Smooth muscle cell (in vitro differentiated cells): ENCODE measurements at regions not wholly inside any gene's neighbourhood (a gene's known extent, or its start where the extent isn't known, plus 50 kb on each side); places are given as distances from the start of the nearest gene placed in this dataset.
A peak's percentile ranks its signal among the peaks of the same experiment; 100 is the strongest.
"Not testable (repeated sequence)": the region's sequence is repeated elsewhere in the genome, so short reads cannot be mapped to it uniquely, and the experiment has no call there.

ENCODE experiments used
- DNase-seq: peaks from one replicate; lab custom pipeline; 2025; ENCODE audit not compliant: unreplicated experiment; lab: John Stamatoyannopoulos, UW
- H2AFZ ChIP-seq: fragments of 200-600 bp; sonication (generic); 2 replicates; pipeline ENCODE4 v1.6.0; 2016; ENCODE audit warnings: antibody characterized with exemption, low read depth, mild to moderate bottlenecking
- H3F3A ChIP-seq: fragments of 200-600 bp; sonication (generic); 2 replicates; pipeline ENCODE4 v1.6.0; 2017; ENCODE audit warnings: antibody characterized with exemption, low read depth
- H3K27ac ChIP-seq: fragments of 200-600 bp; sonication (generic); 2 replicates; pipeline ENCODE4 v1.5.1; 2016; ENCODE audit warnings: low read depth, mild to moderate bottlenecking
- H3K27me3 ChIP-seq: fragments of 200-600 bp; sonication (generic); 2 replicates; pipeline ENCODE4 v1.6.1; 2016; ENCODE audit warnings: low read depth, mild to moderate bottlenecking
- H3K36me3 ChIP-seq: fragments of 200-600 bp; sonication (generic); 2 replicates; pipeline ENCODE4 v1.5.1; 2016; ENCODE audit warnings: low read depth
- H3K4me1 ChIP-seq: fragments of 200-600 bp; sonication (generic); 2 replicates; pipeline ENCODE4 v1.5.1; 2016; ENCODE audit warnings: low read depth
- H3K4me2 ChIP-seq: fragments of 200-600 bp; sonication (generic); 2 replicates; pipeline ENCODE4 v1.6.0; 2016; ENCODE audit warnings: mild to moderate bottlenecking
- H3K4me3 ChIP-seq: fragments of 200-600 bp; sonication (generic); 2 replicates; pipeline ENCODE4 v1.5.1; 2016; ENCODE audit warnings: mild to moderate bottlenecking
- H3K79me2 ChIP-seq: fragments of 200-600 bp; sonication (generic); 2 replicates; pipeline ENCODE4 v1.6.0; 2016; ENCODE audit warnings: low read depth, mild to moderate bottlenecking
- H3K9ac ChIP-seq: fragments of 200-600 bp; sonication (generic); 2 replicates; pipeline ENCODE4 v1.6.0; 2016; ENCODE audit warnings: low read depth
- H3K9me3 ChIP-seq: fragments of 200-600 bp; sonication (generic); replicated peaks from 2 replicates; pipeline ENCODE4 v1.5.1; 2016; ENCODE audit warnings: low read depth
- H4K20me1 ChIP-seq: fragments of 200-600 bp; sonication (generic); 2 replicates; pipeline ENCODE4 v1.6.0; 2016; ENCODE audit warnings: low read depth
- CTCF ChIP-seq: fragments of 200-600 bp; sonication (generic); IDR thresholded peaks from 2 replicates; pipeline ENCODE4 v1.5.1; 2017; ENCODE audit warnings: borderline replicate concordance, mild to moderate bottlenecking, antibody characterized with exemption; ENCODE audit not compliant: insufficient read depth, poor library complexity, severe bottlenecking
- WGBS: methylation state at CpG from one replicate; pipeline ENCODE4 v1.1.7; 2016; ENCODE audit warnings: low lambda C conversion rate; 5-methylcytosine and 5-hydroxymethylcytosine counted together

GRCh38 chr12:39699079-39699478, 79.5 kb upstream of the ABCD2 start:
- H2AFZ ChIP-seq, DNase-seq, H3K4me1 ChIP-seq, H3K9ac ChIP-seq, H3K4me3 ChIP-seq, H3K4me2 ChIP-seq, H3K36me3 ChIP-seq, H3K79me2 ChIP-seq, H3K27me3 ChIP-seq, H3F3A ChIP-seq, H3K27ac ChIP-seq, H4K20me1 ChIP-seq, H3K9me3 ChIP-seq: not testable (repeated sequence)
- 92% methylated on average over 17 of the region's 17 CpGs for WGBS

GRCh38 chr12:39697108-39697507, 77.5 kb upstream of the ABCD2 start:
- Histone ChIP-seq H3K36me3 (no peaks in the 10 kb centered on the region), H3K9me3 (no peaks in the 10 kb centered on the region), H3K4me3 (no peak overlapping the region), H3K4me1 (no peaks in the 10 kb centered on the region), H3F3A (no peaks in the 10 kb centered on the region), H3K27me3 (no peaks in the 10 kb centered on the region), H3K79me2 (no peaks in the 10 kb centered on the region), H3K9ac (no peak overlapping the region), H3K27ac (no peak overlapping the region), H3K4me2 (no peak overlapping the region), H4K20me1 (no peaks in the 10 kb centered on the region), H2AFZ (no peak overlapping the region)
- WGBS: 86% methylated on average over 4 of the region's 4 CpGs
- no peak for TF ChIP-seq CTCF
- no peak for DNase-seq

- no peaks in the 10 kb centered on the region for H3F3A ChIP-seq
- no peaks in the 10 kb centered on the region for H3K9me3 ChIP-seq
- H3K4me2 ChIP-seq: no peak overlapping the region
- no peaks in the 10 kb centered on the region for H3K4me1 ChIP-seq
- H3K27ac ChIP-seq: no peak overlapping the region
- no peaks in the 10 kb centered on the region for H3K27me3 ChIP-seq
- H3K9ac ChIP-seq: no peak overlapping the region
- H3K36me3 ChIP-seq: no peaks in the 10 kb centered on the region
- H3K4me3 ChIP-seq: no peak overlapping the region
- no peaks in the 10 kb centered on the region for H4K20me1 ChIP-seq
- WGBS: 56% methylated on average over 1 of the region's 1 CpG
- DNase-seq: no peak
- no peaks in the 10 kb centered on the region for H3K79me2 ChIP-seq
- no peak overlapping the region for H2AFZ ChIP-seq
- TF ChIP-seq CTCF: peak; percentile 52
Observed at GRCh38 chr12:39692258-39692853, 72.8 kb upstream of the ABCD2 start.

GRCh38 chr12:39685854-39686657, 66.5 kb upstream of the ABCD2 start:
- Histone ChIP-seq H3K4me1 (no peaks in the 10 kb centered on the region), H3F3A (no peaks in the 10 kb centered on the region), H4K20me1 (no peaks in the 10 kb centered on the region), H2AFZ (no peak overlapping the region), H3K4me3 (no peak overlapping the region), H3K9ac (no peak overlapping the region), H3K27ac (no peak overlapping the region), H3K79me2 (no peaks in the 10 kb centered on the region), H3K4me2 (no peak overlapping the region), H3K27me3 (no peaks in the 10 kb centered on the region), H3K9me3 (no peaks in the 10 kb centered on the region), H3K36me3 (no peaks in the 10 kb centered on the region)
- no peak for TF ChIP-seq CTCF
- 93% methylated on average over 1 of the region's 1 CpG for WGBS
- no peak for DNase-seq
